ENCODE measurements at regions not wholly inside any gene's neighbourhood (a gene's known extent, or its start where the extent isn't known, plus 50 kb on each side); places are given as distances from the start of the nearest gene placed in this dataset.

DNA sequence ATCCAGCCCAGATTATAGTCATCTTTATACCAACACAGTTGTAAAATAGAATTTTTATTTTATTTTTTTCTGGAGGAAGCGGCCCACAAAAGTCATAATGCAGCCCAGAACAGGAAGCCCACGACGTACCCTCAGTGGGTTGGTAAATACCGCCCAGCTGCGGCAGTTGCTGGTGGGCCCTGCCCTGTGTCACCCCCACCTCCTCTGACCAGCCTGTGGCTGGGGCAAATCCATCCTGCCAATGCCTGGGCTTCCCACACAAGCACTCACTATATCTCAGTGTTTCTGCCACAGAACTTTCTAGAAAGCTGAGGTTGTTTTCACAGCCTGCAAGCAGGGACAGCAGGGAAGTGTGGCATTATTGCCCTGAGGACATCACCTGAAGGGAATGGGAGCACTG, 171.4 kb upstream of the GSC start:
- Histone ChIP-seq H3K27ac (ENCODE audit: low read length) (no peak overlapping the region), H3K27me3 (ENCODE audit: control insufficient read depth, insufficient read depth, low read length) (no peaks in the 10 kb centered on the region), H3K4me3 (ENCODE audit: low read depth in 2 of 2, low read length in 2 of 2) (no peak overlapping the region), H3K36me3 (ENCODE audit: control insufficient read depth, insufficient read depth, low read length) (no peaks in the 10 kb centered on the region), H3K4me1 (ENCODE audit: control insufficient read depth, insufficient read depth, low read length) (no peaks in the 10 kb centered on the region), H3K9me3 (ENCODE audit: control insufficient read depth, insufficient read depth, low read depth, low read length) (no peaks in the 10 kb centered on the region)
- CTCF ChIA-PET, result no interaction called here
- ATAC-seq (no peak), DNase-seq (ENCODE audit: low read depth, low spot score) (no peak)
- POLR2A ChIA-PET, result no interaction called here
- no TSS peak for BruUV-seq (replicated peaks)
- in situ Hi-C loops (cut with HindIII; ENCODE audit: low pct_unique_long_range_greater_than_20kb, low sequenced_read_pairs) (no loop called here), intact Hi-C loops (cut with micrococcal nuclease; ENCODE audit: unreplicated experiment) (no loop called here)
- TF ChIP-seq, protein P1, sequence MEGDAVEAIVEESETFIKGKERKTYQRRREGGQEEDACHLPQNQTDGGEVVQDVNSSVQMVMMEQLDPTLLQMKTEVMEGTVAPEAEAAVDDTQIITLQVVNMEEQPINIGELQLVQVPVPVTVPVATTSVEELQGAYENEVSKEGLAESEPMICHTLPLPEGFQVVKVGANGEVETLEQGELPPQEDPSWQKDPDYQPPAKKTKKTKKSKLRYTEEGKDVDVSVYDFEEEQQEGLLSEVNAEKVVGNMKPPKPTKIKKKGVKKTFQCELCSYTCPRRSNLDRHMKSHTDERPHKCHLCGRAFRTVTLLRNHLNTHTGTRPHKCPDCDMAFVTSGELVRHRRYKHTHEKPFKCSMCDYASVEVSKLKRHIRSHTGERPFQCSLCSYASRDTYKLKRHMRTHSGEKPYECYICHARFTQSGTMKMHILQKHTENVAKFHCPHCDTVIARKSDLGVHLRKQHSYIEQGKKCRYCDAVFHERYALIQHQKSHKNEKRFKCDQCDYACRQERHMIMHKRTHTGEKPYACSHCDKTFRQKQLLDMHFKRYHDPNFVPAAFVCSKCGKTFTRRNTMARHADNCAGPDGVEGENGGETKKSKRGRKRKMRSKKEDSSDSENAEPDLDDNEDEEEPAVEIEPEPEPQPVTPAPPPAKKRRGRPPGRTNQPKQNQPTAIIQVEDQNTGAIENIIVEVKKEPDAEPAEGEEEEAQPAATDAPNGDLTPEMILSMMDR (IDR thresholded peaks at IDR 0.05), result no peak
- no peak for TF ChIP-seq POLR2AphosphoS5 (IDR thresholded peaks at IDR 0.05; ENCODE audit: low read depth, low read length)
- TF ChIP-seq, protein P2, sequence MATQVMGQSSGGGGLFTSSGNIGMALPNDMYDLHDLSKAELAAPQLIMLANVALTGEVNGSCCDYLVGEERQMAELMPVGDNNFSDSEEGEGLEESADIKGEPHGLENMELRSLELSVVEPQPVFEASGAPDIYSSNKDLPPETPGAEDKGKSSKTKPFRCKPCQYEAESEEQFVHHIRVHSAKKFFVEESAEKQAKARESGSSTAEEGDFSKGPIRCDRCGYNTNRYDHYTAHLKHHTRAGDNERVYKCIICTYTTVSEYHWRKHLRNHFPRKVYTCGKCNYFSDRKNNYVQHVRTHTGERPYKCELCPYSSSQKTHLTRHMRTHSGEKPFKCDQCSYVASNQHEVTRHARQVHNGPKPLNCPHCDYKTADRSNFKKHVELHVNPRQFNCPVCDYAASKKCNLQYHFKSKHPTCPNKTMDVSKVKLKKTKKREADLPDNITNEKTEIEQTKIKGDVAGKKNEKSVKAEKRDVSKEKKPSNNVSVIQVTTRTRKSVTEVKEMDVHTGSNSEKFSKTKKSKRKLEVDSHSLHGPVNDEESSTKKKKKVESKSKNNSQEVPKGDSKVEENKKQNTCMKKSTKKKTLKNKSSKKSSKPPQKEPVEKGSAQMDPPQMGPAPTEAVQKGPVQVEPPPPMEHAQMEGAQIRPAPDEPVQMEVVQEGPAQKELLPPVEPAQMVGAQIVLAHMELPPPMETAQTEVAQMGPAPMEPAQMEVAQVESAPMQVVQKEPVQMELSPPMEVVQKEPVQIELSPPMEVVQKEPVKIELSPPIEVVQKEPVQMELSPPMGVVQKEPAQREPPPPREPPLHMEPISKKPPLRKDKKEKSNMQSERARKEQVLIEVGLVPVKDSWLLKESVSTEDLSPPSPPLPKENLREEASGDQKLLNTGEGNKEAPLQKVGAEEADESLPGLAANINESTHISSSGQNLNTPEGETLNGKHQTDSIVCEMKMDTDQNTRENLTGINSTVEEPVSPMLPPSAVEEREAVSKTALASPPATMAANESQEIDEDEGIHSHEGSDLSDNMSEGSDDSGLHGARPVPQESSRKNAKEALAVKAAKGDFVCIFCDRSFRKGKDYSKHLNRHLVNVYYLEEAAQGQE (IDR thresholded peaks at IDR 0.05; ENCODE audit: insufficient read depth in 1 of 2, low read depth in 2 of 2, low read length in 1 of 2), result no peak
- no peak for TF ChIP-seq TCF7L2 (IDR thresholded peaks at IDR 0.05; ENCODE audit: low read depth, low read length)
- no peak for TF ChIP-seq SIN3A (IDR thresholded peaks at IDR 0.05; ENCODE audit: borderline replicate concordance, insufficient read depth, low read depth, low read length)

- H3K4me3 ChIP-seq (ENCODE audit: low read depth in 2 of 2, low read length in 2 of 2), result no peak overlapping the region
- in situ Hi-C loops (cut with HindIII; ENCODE audit: low pct_unique_long_range_greater_than_20kb, low sequenced_read_pairs), result no loop called here
- no peaks in the 10 kb centered on the region for H3K4me1 ChIP-seq (ENCODE audit: control insufficient read depth, insufficient read depth, low read length)
- H3K9me3 ChIP-seq (ENCODE audit: control insufficient read depth, insufficient read depth, low read depth, low read length), result no peaks in the 10 kb centered on the region
- no peak for ATAC-seq
- TF ChIP-seq TCF7L2 (IDR thresholded peaks at IDR 0.05; ENCODE audit: low read depth, low read length) (no peak), SIN3A (IDR thresholded peaks at IDR 0.05; ENCODE audit: borderline replicate concordance, insufficient read depth, low read depth, low read length) (no peak)
- TF ChIP-seq, protein P2 (IDR thresholded peaks at IDR 0.05; ENCODE audit: insufficient read depth in 1 of 2, low read depth in 2 of 2, low read length in 1 of 2), result no peak
- BruUV-seq (replicated peaks), result no TSS peak
- H3K27me3 ChIP-seq (ENCODE audit: control insufficient read depth, insufficient read depth, low read length), result no peaks in the 10 kb centered on the region
- ChIA-PET CTCF (no interaction called here), POLR2A (no interaction called here)
- intact Hi-C loops (cut with micrococcal nuclease; ENCODE audit: unreplicated experiment), result no loop called here
- no peak for DNase-seq (ENCODE audit: low read depth, low spot score)
- H3K27ac ChIP-seq (ENCODE audit: low read length), result no peak overlapping the region
- no peaks in the 10 kb centered on the region for H3K36me3 ChIP-seq (ENCODE audit: control insufficient read depth, insufficient read depth, low read length)
These were observed 170.5 kb upstream of the GSC start for GRCh38 chr14:94940263-94940993.
